Breast epithelium (tissue), 3 donors: ENCODE measurements at regions not wholly inside any gene's neighbourhood (a gene's known extent, or its start where the extent isn't known, plus 50 kb on each side); places are given as distances from the start of the nearest gene placed in this dataset.

Experiments
- POLR2A ChIP-seq: fragments of 450-650 bp; IDR thresholded peaks from one replicate; pipeline ENCODE4 v1.6.1; 2016; ENCODE audit warnings: antibody characterized with exemption, mild to moderate bottlenecking, moderate library complexity
- POLR2AphosphoS5 ChIP-seq, 3 donors: sonication (generic); formaldehyde crosslinking; IDR thresholded peaks; one replicate each; pipeline ENCODE4 v1.6.1; 2017; ENCODE audit warnings: antibody characterized with exemption in 3 of 3
- TF ChIP-seq, protein P1 (sequence below), 3 donors: fragments of 450-650 bp; IDR thresholded peaks; one replicate each; pipeline ENCODE4 v1.5.1; 2016 to 2017; ENCODE audit warnings: antibody characterized with exemption in 3 of 3, mild to moderate bottlenecking in 3 of 3, moderate library complexity in 3 of 3

DNA sequence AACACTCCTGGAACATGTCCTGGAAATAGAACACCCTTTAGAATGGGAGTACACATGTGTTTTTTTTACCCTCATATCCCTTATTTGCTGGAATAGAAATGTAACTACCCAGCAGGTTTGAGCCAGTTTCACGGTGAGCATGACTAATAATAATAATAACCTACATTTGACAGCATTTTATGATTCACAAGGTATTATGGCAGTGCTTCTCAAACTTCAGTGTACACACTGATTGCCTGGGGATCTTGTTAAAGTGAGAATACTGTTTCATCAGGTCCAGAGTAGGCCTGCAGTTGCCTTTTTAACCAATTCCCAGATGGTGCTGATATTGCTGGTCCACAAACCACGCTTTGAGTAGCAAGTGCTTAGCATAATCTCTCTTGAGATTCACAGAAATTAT is 63.9 kb downstream of the NFKBIZ start:
- TF ChIP-seq, protein P1, sequence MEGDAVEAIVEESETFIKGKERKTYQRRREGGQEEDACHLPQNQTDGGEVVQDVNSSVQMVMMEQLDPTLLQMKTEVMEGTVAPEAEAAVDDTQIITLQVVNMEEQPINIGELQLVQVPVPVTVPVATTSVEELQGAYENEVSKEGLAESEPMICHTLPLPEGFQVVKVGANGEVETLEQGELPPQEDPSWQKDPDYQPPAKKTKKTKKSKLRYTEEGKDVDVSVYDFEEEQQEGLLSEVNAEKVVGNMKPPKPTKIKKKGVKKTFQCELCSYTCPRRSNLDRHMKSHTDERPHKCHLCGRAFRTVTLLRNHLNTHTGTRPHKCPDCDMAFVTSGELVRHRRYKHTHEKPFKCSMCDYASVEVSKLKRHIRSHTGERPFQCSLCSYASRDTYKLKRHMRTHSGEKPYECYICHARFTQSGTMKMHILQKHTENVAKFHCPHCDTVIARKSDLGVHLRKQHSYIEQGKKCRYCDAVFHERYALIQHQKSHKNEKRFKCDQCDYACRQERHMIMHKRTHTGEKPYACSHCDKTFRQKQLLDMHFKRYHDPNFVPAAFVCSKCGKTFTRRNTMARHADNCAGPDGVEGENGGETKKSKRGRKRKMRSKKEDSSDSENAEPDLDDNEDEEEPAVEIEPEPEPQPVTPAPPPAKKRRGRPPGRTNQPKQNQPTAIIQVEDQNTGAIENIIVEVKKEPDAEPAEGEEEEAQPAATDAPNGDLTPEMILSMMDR (IDR thresholded peaks at IDR 0.05), result no peak
- TF ChIP-seq POLR2A, result no peak
- TF ChIP-seq POLR2AphosphoS5 (IDR thresholded peaks at IDR 0.05), result no peak
